ENCODE measurements at regions not wholly inside any gene's neighbourhood (a gene's known extent, or its start where the extent isn't known, plus 50 kb on each side); places are given as distances from the start of the nearest gene placed in this dataset.

GRCh38 chr6:167467793-167468431, 143.0 kb downstream of the TTLL2 start (continued):
- TF ChIP-seq HES1 (IDR thresholded peaks at IDR 0.05; ENCODE audit: low read depth) (no peak), ZNF644 (tag; IDR thresholded peaks at IDR 0.05; ENCODE audit: low read depth) (no peak), HMG20B (CRISPR knock-in tag; IDR thresholded peaks at IDR 0.05) (no peak), ATF3 (IDR thresholded peaks at IDR 0.05) (no peak), ATF3 (CRISPR knock-in tag; conservative IDR thresholded peaks at IDR 0.05) (no peak), KDM1A (IDR thresholded peaks at IDR 0.05) (no peak), ZNF311 (CRISPR knock-in tag; IDR thresholded peaks at IDR 0.05) (no peak), CREB1 (IDR thresholded peaks at IDR 0.05) (peak; percentile 92), CREB1 (CRISPR knock-in tag; IDR thresholded peaks at IDR 0.05) (peak; percentile 97), E2F8 (IDR thresholded peaks at IDR 0.05; ENCODE audit: low read depth, partially characterized antibody) (no peak), NFIC (IDR thresholded peaks at IDR 0.05) (no peak), POLR2H (tag; IDR thresholded peaks at IDR 0.05; ENCODE audit: low read depth) (no peak), ZNF395 (CRISPR knock-in tag; IDR thresholded peaks at IDR 0.05) (no peak; the same call in 1 of the 2 replicates), STAT5A (IDR thresholded peaks at IDR 0.05; ENCODE audit: borderline replicate concordance, low read length) (no peak), L3MBTL2 (IDR thresholded peaks at IDR 0.05) (peak; percentile 97), PCBP2 (IDR thresholded peaks at IDR 0.05; ENCODE audit: low read depth, low read length, poor library complexity, severe bottlenecking) (no peak), HNRNPUL1 (IDR thresholded peaks at IDR 0.05; ENCODE audit: low read length) (no peak), ZNF133 (CRISPR knock-in tag; IDR thresholded peaks at IDR 0.05) (no peak), MAZ (CRISPR knock-in tag; conservative IDR thresholded peaks at IDR 0.05 in 1 of 2, IDR thresholded peaks at IDR 0.05 in 1 of 2) (no peak; a peak in 1 of 4 replicates), FOXJ2 (tag; IDR thresholded peaks at IDR 0.05) (0 out of 2 replicates have a peak, but pooled peaks have one; percentile 20)
- TF ChIP-seq, protein P1, sequence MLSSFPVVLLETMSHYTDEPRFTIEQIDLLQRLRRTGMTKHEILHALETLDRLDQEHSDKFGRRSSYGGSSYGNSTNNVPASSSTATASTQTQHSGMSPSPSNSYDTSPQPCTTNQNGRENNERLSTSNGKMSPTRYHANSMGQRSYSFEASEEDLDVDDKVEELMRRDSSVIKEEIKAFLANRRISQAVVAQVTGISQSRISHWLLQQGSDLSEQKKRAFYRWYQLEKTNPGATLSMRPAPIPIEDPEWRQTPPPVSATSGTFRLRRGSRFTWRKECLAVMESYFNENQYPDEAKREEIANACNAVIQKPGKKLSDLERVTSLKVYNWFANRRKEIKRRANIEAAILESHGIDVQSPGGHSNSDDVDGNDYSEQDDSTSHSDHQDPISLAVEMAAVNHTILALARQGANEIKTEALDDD (IDR thresholded peaks at IDR 0.05) = no peak
- TF ChIP-seq, protein P2, sequence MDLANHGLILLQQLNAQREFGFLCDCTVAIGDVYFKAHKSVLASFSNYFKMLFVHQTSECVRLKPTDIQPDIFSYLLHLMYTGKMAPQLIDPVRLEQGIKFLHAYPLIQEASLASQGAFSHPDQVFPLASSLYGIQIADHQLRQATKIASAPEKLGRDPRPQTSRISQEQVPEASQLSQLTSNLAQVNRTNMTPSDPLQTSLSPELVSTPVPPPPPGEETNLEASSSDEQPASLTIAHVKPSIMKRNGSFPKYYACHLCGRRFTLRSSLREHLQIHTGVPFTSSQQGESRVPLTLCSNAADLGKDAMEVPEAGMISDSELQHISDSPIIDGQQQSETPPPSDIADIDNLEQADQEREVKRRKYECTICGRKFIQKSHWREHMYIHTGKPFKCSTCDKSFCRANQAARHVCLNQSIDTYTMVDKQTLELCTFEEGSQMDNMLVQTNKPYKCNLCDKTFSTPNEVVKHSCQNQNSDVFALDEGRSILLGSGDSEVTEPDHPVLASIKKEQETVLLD (IDR thresholded peaks at IDR 0.05) = no peak
